ENCODE measurements at regions not wholly inside any gene's neighbourhood (a gene's known extent, or its start where the extent isn't known, plus 50 kb on each side); places are given as distances from the start of the nearest gene placed in this dataset.

DNA sequence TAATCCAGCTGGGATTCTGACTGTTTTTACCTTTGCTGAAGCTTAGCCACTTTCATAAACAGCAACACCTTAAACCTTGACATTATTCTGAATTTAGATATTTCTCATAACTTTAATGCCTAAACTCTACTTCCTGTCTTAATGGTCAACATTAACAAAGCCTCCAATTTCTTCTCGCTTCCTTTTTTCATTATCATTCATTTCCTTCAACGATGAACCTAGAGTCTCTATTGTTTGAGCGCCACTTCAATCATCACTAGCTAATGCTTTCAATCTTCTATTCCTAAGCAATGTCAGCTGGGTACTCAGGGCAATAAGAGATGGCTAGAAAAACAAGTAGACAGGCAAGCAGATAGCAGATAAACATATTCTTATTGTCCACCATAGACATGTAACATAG is 96.6 kb upstream of the TMEM196 start:
- Histone ChIP-seq H3K9me3 (ENCODE audit: low read length) (no peaks in the 10 kb centered on the region), H3K4me1 (ENCODE audit: insufficient read depth, low read length, severe bottlenecking) (no peaks in the 10 kb centered on the region), H2AFZ (ENCODE audit: low read length) (no peak overlapping the region), H3K9me2 (ENCODE audit: low read depth, low read length) (no peaks in the 10 kb centered on the region), H3K4me2 (ENCODE audit: low read length) (no peak overlapping the region), H3K4me3 (ENCODE audit: low read depth, low read length, poor library complexity, severe bottlenecking) (no peak overlapping the region), H3K36me3 (ENCODE audit: insufficient read depth, low read length) (no peaks in the 10 kb centered on the region), H3K27me3 (ENCODE audit: insufficient read depth, low read length) (no peaks in the 10 kb centered on the region), H3K79me2 (ENCODE audit: insufficient read depth, low read length) (no peaks in the 10 kb centered on the region), H4K20me1 (ENCODE audit: insufficient read depth, low read length) (no peaks in the 10 kb centered on the region), H3F3A (ENCODE audit: insufficient read depth, low read length) (no peaks in the 10 kb centered on the region), H3K27ac (ENCODE audit: low read depth, low read length, poor library complexity, severe bottlenecking) (no peak overlapping the region), H3K9ac (ENCODE audit: low read length) (no peak overlapping the region)
- TF ChIP-seq, protein P1, sequence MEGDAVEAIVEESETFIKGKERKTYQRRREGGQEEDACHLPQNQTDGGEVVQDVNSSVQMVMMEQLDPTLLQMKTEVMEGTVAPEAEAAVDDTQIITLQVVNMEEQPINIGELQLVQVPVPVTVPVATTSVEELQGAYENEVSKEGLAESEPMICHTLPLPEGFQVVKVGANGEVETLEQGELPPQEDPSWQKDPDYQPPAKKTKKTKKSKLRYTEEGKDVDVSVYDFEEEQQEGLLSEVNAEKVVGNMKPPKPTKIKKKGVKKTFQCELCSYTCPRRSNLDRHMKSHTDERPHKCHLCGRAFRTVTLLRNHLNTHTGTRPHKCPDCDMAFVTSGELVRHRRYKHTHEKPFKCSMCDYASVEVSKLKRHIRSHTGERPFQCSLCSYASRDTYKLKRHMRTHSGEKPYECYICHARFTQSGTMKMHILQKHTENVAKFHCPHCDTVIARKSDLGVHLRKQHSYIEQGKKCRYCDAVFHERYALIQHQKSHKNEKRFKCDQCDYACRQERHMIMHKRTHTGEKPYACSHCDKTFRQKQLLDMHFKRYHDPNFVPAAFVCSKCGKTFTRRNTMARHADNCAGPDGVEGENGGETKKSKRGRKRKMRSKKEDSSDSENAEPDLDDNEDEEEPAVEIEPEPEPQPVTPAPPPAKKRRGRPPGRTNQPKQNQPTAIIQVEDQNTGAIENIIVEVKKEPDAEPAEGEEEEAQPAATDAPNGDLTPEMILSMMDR (IDR thresholded peaks at IDR 0.05; ENCODE audit: low read length) = no peak
- no peak for TF ChIP-seq EZH2 (IDR thresholded peaks at IDR 0.05; ENCODE audit: borderline replicate concordance, low read length)

DNA sequence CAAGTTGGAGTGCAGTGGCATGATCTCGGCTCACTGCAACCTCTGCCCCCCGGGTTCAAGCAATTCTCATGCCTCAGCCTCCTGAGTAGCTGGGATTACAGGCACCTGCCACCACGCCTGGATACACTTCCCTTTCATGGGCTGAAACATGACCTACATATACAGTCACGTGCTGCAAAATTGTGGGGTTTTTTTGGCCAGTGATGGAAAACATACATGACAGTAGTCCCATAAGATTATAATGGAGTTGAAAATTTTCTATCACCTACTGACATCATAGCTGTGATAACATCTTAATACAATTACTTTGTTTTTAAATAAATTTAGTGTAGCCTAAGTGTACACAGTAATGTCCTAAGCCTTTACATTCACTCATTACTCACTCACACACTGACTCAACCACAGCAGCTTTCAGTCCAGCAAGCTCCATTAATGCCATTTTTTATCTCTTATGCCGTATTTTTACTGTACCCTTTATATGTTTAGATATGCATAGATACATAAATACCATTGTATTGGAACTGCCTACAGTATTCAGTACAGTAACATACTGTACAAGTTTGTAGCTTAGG is 79.9 kb upstream of the TMEM196 start:
- no peaks in the 10 kb centered on the region for H4K20me1 ChIP-seq (ENCODE audit: insufficient read depth, low read length)
- H3K9ac ChIP-seq (ENCODE audit: low read length) = no peak overlapping the region
- no peaks in the 10 kb centered on the region for H3K9me2 ChIP-seq (ENCODE audit: low read depth, low read length)
- no peaks in the 10 kb centered on the region for H3K27me3 ChIP-seq (ENCODE audit: insufficient read depth, low read length)
- no peaks in the 10 kb centered on the region for H3K79me2 ChIP-seq (ENCODE audit: insufficient read depth, low read length)
- H3K9me3 ChIP-seq (ENCODE audit: low read length) = no peaks in the 10 kb centered on the region
- H3K27ac ChIP-seq (ENCODE audit: low read depth, low read length, poor library complexity, severe bottlenecking) = no peak overlapping the region
- H3F3A ChIP-seq (ENCODE audit: insufficient read depth, low read length) = no peaks in the 10 kb centered on the region
- H3K4me2 ChIP-seq (ENCODE audit: low read length) = no peak overlapping the region
- H3K36me3 ChIP-seq (ENCODE audit: insufficient read depth, low read length) = no peaks in the 10 kb centered on the region
- H3K4me3 ChIP-seq (ENCODE audit: low read depth, low read length, poor library complexity, severe bottlenecking) = no peak overlapping the region
- no peaks in the 10 kb centered on the region for H3K4me1 ChIP-seq (ENCODE audit: insufficient read depth, low read length, severe bottlenecking)
- TF ChIP-seq EZH2 (IDR thresholded peaks at IDR 0.05; ENCODE audit: borderline replicate concordance, low read length) = no peak
- TF ChIP-seq, protein P1 (IDR thresholded peaks at IDR 0.05; ENCODE audit: low read length) = no peak
- H2AFZ ChIP-seq (ENCODE audit: low read length) = no peak overlapping the region

DNA sequence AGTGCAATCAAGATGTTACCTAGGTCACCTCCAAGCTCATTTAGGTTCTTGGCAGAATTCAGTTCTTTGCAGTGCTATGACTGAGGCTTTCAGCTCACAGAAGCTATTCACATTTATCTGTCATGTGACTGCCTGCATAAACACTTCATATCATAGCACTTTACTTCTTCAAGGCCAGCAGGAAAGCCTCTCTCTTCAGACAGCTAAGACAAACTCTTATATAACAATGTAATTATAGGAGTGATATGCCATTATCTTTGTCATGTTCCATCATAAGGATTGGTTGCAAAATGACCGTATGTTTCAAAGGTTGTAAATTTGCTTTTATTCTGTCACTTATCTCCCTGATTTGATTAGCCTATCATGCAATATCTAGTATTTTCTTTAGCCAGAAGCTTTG is 78.8 kb upstream of the TMEM196 start:
- H3F3A ChIP-seq (ENCODE audit: insufficient read depth, low read length) = no peaks in the 10 kb centered on the region
- no peak for TF ChIP-seq EZH2 (IDR thresholded peaks at IDR 0.05; ENCODE audit: borderline replicate concordance, low read length)
- TF ChIP-seq, protein P1 (IDR thresholded peaks at IDR 0.05; ENCODE audit: low read length) = no peak
- H3K4me3 ChIP-seq (ENCODE audit: low read depth, low read length, poor library complexity, severe bottlenecking) = no peak overlapping the region
- no peak overlapping the region for H2AFZ ChIP-seq (ENCODE audit: low read length)
- H3K27ac ChIP-seq (ENCODE audit: low read depth, low read length, poor library complexity, severe bottlenecking) = no peak overlapping the region
- H4K20me1 ChIP-seq (ENCODE audit: insufficient read depth, low read length) = no peaks in the 10 kb centered on the region
- H3K9ac ChIP-seq (ENCODE audit: low read length) = no peak overlapping the region
- H3K79me2 ChIP-seq (ENCODE audit: insufficient read depth, low read length) = no peaks in the 10 kb centered on the region
- no peaks in the 10 kb centered on the region for H3K4me1 ChIP-seq (ENCODE audit: insufficient read depth, low read length, severe bottlenecking)
- H3K4me2 ChIP-seq (ENCODE audit: low read length) = no peak overlapping the region
- no peaks in the 10 kb centered on the region for H3K9me3 ChIP-seq (ENCODE audit: low read length)
- no peaks in the 10 kb centered on the region for H3K36me3 ChIP-seq (ENCODE audit: insufficient read depth, low read length)
- no peaks in the 10 kb centered on the region for H3K27me3 ChIP-seq (ENCODE audit: insufficient read depth, low read length)
- H3K9me2 ChIP-seq (ENCODE audit: low read depth, low read length) = no peaks in the 10 kb centered on the region; the same call in 1 of the 2 replicates
